ENCODE measurements at regions not wholly inside any gene's neighbourhood (a gene's known extent, or its start where the extent isn't known, plus 50 kb on each side); places are given as distances from the start of the nearest gene placed in this dataset.

- H3K4me3 ChIP-seq (ENCODE audit: low read depth, low read length): no peak overlapping the region
- TF ChIP-seq CTCF (IDR thresholded peaks at IDR 0.05; ENCODE audit: low read depth, low read length, missing control alignments): no peak
- no peak for DNase-seq (ENCODE audit: low read depth)
- in situ Hi-C loops (cut with HindIII; ENCODE audit: low sequenced_read_pairs): no loop called here
These were observed 211.2 kb upstream of the GPR26 start for GRCh38 chr10:123454987-123455386.

GRCh38 chr10:123455861-123456260 lies 210.3 kb upstream of the GPR26 start:
- TF ChIP-seq CTCF (IDR thresholded peaks at IDR 0.05; ENCODE audit: low read depth, low read length, missing control alignments): no peak
- H3K4me3 ChIP-seq (ENCODE audit: low read depth, low read length): no peak overlapping the region
- no peak for DNase-seq (ENCODE audit: low read depth)
- in situ Hi-C loops (cut with HindIII; ENCODE audit: low sequenced_read_pairs): no loop called here

GRCh38 chr10:123458933-123459332 lies 207.2 kb upstream of the GPR26 start:
- DNase-seq (ENCODE audit: low read depth): no peak
- no peak for TF ChIP-seq CTCF (IDR thresholded peaks at IDR 0.05; ENCODE audit: low read depth, low read length, missing control alignments)
- in situ Hi-C loops (cut with HindIII; ENCODE audit: low sequenced_read_pairs): no loop called here
- no peak overlapping the region for H3K4me3 ChIP-seq (ENCODE audit: low read depth, low read length)

GRCh38 chr10:123459371-123460091 lies 206.6 kb upstream of the GPR26 start:
- no peak for DNase-seq (ENCODE audit: low read depth)
- no peak overlapping the region for H3K4me3 ChIP-seq (ENCODE audit: low read depth, low read length)
- no peak for TF ChIP-seq CTCF (IDR thresholded peaks at IDR 0.05; ENCODE audit: low read depth, low read length, missing control alignments)
- in situ Hi-C loops (cut with HindIII; ENCODE audit: low sequenced_read_pairs): no loop called here

- in situ Hi-C loops (cut with HindIII; ENCODE audit: low sequenced_read_pairs): no loop called here
- no peak for DNase-seq (ENCODE audit: low read depth)
- TF ChIP-seq CTCF (IDR thresholded peaks at IDR 0.05; ENCODE audit: low read depth, low read length, missing control alignments): no peak
- H3K4me3 ChIP-seq (ENCODE audit: low read depth, low read length): no peak overlapping the region
These were observed 203.9 kb upstream of the GPR26 start for GRCh38 chr10:123462246-123462645.

GRCh38 chr10:123462756-123463155 lies 203.4 kb upstream of the GPR26 start:
- TF ChIP-seq CTCF (IDR thresholded peaks at IDR 0.05; ENCODE audit: low read depth, low read length, missing control alignments): no peak
- H3K4me3 ChIP-seq (ENCODE audit: low read depth, low read length): no peak overlapping the region
- DNase-seq (ENCODE audit: low read depth): no peak
- in situ Hi-C loops (cut with HindIII; ENCODE audit: low sequenced_read_pairs): no loop called here

All from astrocyte of the cerebellum (primary cell).